ENCODE measurements at regions not wholly inside any gene's neighbourhood (a gene's known extent, or its start where the extent isn't known, plus 50 kb on each side); places are given as distances from the start of the nearest gene placed in this dataset.
"Not testable (repeated sequence)": the region's sequence is repeated elsewhere in the genome, so short reads cannot be mapped to it uniquely, and the experiment has no call there.

DNA sequence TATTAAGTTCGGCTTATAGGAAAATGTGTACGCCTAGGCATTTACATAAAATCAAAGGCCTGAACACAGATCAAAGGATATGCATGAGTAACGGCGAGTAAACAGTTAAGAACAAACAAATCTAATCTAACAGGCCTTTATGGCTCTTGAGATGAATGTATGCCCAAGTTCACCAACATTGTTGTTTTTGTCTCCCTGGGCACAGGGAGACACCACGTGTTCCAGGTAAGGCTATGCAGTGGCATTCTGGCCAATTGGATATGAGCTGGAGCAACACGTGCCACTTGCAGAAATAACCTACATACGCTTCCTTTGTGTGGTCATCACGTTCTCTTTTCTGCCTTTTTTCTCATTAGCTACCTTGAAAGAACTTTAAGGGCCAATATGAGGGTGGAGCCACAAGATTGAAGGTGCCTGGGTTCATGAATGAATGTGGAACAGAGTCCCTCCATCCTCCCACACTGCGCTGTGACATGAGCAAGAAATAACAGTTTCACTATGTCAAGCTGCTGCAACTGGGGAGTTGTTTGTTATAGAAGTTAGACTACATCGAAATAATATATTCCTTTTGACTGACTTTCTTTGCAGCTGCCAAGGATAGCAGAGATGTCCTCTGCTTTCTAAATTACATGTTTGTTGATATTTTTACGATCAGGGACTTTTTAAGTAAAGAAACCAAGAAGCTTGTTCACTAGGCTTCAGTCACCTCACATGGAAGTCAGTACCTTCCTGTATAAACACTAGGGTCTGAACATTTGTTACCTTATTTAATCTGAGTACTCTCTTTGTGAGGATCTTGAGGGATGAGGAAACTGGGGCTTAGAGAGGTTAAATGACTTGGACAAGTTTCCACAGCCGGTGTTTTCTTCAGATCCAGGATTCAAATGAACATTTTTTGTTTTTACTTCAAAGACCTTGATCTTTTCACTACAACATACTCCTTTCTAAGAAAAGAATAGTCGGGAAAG, 427.5 kb upstream of the TBL1XR1 start:
- no peak for DNase-seq (ENCODE audit: low read depth)
- in situ Hi-C loops (cut with HindIII; ENCODE audit: low pct_unique_long_range_greater_than_20kb, low sequenced_read_pairs) = no loop called here

DNA sequence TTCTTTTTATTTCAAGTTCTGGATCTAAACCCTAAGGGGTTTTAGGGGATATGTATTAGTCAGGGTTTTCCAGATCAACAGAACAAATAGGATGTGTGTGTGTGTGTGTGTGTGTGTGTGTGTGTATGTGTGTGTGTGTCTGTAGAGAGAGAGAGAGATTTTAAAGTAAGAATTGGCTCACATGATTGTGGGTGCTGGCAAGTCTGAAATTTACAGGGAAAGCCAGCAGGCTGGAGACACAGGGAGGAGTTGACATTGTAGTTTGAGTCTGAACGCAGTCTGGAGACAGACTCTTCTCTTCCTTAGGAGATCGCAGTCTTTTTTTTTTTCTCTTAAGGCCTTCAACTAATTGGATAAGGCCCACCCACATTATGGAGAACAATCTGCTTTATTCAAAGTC, 428.8 kb upstream of the TBL1XR1 start:
- in situ Hi-C loops (cut with HindIII; ENCODE audit: low pct_unique_long_range_greater_than_20kb, low sequenced_read_pairs) = no loop called here

DNA sequence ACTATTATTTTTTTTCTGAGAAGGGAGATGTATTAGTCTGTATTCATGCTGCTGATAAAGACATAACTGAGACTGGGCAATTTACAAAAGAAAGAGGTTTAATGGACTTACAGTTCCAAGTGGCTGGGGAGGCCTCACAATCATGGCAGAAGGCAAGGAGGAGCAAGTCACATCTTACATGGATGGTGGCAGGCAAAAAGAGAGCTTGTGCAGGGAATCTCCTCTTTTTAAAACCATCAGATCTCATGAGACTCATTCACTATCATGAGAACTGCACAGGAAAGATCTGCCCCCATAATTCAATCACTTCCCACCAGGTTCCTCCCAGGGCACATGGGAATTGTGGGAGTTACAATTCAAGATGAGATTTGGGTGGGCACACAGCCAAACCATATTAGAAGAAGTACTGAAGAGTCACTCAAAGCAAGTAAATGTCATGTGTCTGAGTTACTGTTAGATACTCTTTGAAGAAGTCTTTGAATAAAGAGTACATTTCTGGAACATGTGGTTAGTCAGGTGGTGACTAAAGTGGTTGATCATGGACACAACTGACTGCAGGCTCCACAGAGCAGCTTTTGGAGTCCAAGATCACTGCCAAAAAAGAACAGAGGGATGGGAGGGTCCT, 430.9 kb upstream of the TBL1XR1 start:
- DNase-seq (ENCODE audit: low read depth); in situ Hi-C loops (cut with HindIII; ENCODE audit: low pct_unique_long_range_greater_than_20kb, low sequenced_read_pairs): not testable (repeated sequence)

More for the DNA sequence above, 428.8 kb upstream of the TBL1XR1 start:
- no peak for DNase-seq (ENCODE audit: low read depth)

DNA sequence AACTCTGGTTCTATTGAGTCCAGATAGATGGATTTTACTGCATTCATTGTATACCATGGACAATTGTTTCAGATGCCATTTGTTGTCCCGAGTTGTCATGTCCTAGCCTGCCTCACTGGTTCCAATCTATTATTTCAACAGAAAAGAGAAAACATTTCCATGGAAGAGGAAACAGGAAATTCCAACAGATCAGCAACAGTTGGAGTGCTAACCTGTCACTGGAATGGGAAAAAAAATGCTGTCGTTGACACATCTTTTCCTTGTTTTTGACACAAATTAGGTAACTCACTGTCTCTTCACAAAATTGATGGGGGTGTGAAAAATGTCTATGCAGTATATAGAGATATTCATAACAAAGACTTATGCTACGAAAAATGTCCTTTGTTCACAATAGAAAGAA, 432.0 kb upstream of the TBL1XR1 start:
- in situ Hi-C loops (cut with HindIII; ENCODE audit: low pct_unique_long_range_greater_than_20kb, low sequenced_read_pairs) = no loop called here
- no peak for DNase-seq (ENCODE audit: low read depth)

DNA sequence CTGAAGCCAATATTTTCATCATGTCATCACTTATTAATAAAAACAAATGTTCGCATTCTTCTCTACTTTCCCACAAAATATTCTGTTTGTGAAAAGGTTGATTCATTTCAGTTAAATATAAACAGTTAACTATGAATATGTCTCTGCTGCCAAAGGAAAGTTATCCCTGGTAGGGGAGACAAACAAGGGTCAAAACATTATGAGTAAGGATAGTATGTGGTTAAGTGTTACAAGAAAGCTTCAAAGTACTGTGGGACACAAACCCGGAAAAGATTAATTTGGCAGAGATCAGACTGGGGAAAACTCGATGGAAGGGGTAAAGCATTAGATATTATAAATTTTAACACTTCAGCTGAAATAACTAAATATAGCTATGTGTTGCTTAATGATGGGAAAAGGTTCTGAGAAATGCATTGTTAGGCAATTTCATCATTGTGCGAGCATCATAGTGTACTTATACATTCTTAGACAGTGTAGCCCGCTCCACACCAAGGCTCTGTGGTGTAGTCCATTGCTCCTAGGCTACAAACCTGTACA, 436.5 kb upstream of the TBL1XR1 start:
- in situ Hi-C loops (cut with HindIII; ENCODE audit: low pct_unique_long_range_greater_than_20kb, low sequenced_read_pairs) = no loop called here

DNA sequence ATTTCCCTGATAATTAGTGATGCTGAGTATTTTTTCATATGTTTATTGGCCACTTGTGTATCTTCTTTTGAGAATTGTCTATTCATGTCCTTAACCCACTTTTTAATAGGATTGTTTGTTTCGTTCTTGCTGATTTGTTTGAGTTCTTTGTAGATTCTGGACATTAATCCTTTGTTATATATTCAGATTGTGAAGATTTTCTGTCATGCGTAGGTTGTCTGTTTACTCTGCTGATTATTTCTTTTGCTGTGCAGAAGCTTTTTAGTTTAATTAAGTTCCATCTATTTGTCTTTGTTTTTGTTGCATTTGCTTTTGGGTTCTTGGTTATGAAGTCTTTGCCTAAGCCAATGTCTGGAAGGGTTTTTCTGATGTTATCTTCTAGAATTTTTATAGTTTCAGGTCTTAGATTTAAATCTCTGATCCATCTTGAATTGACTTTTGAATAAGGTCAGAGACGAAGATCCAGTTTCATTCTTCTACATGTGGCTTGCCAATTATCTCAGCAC, 438.4 kb upstream of the TBL1XR1 start:
- DNase-seq (ENCODE audit: low read depth); in situ Hi-C loops (cut with HindIII; ENCODE audit: low pct_unique_long_range_greater_than_20kb, low sequenced_read_pairs): not testable (repeated sequence)

More for the DNA sequence above, 436.5 kb upstream of the TBL1XR1 start:
- DNase-seq (ENCODE audit: low read depth) = peak; percentile 53

DNA sequence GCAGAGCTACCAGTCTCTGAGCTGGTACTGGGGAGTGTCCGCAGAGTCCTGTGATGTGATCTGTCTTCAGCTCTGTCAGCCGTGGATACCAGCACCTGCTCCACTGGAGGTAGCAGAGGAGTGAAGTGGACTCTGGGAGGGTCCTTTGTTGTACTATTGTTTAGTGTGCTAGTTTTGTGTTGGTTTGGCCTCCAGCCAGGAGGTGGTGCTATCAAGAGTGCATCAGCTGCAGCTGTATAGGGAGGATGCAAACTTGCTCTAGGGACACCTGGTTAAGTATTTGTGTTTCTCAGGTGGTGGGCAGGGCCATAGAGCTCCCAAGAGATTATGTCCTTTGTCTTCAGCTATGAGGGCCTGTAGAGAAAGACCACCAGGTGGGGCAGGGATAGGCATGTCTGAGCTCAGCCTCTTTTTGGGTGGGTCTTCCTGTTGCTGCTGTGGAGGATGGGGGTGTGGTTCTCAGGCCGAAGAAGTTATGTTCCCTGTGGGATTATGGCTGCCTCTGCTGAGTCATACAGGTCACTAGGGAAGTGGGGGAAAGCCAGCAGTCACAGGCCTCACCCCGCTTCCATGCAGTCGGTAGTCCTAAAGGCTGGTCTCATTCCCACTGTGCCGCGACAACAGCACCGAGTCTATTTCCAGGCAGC, 443.2 kb upstream of the TBL1XR1 start:
- DNase-seq (ENCODE audit: low read depth) = no peak
- in situ Hi-C loops (cut with HindIII; ENCODE audit: low pct_unique_long_range_greater_than_20kb, low sequenced_read_pairs) = no loop called here

DNA sequence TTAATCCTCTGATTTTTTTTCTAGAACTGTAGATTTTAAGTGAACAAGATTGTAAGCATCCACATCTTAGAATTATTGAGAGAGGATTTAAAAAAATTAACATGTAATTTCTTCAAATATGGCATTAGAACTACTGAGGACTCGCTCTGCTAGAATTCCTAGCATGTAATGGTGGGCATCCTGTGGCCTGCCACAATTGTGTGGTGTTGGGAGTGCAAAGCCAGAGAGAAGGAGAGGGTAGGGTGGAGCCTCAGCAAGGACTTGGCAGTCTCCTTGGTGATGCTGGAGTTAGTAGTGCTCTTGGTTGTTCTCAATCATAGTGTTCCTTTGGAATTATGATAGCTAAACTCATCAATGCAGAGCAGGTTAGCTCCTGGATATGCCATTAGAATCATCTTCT, 443.9 kb upstream of the TBL1XR1 start:
- in situ Hi-C loops (cut with HindIII; ENCODE audit: low pct_unique_long_range_greater_than_20kb, low sequenced_read_pairs) = no loop called here

DNA sequence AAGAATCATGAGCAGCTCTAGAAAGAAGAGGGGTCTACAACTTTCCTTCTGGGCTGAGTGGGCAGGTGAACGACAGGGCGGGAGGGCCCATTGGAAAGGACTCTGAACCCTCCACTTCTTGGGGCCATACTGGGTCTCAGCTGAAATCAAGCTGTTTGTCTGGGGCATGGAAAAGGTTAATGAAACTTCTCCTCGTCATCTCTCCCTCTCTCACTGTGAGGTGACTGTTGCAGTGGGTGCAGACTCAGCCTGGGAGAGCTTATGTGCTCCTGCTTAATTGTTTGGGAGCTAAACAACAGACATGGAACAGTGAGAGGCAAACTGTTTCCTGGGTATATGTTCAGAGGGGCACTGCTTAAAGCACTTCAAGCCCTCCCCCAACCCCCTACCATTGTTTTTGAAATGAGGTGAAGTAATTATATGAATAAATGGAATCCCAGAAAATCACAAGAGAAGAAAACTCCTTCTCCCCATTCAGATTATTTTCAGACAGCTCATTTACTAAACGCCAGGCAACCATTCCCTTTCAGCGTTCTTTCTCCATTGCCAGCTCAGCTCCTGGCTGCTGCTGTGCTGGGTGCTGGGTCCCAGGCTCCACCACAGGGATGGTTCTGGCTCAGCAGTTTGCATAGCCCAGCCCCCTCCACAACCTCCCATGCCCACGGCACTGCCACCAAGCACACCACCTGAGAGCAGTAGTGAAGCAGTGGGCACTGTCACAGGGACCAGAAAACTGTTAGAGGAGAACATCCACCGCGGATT, 444.9 kb upstream of the TBL1XR1 start:
- in situ Hi-C loops (cut with HindIII; ENCODE audit: low pct_unique_long_range_greater_than_20kb, low sequenced_read_pairs) = no loop called here
- DNase-seq (ENCODE audit: low read depth) = no peak

More for the DNA sequence above, 443.9 kb upstream of the TBL1XR1 start:
- DNase-seq (ENCODE audit: low read depth) = no peak

DNA sequence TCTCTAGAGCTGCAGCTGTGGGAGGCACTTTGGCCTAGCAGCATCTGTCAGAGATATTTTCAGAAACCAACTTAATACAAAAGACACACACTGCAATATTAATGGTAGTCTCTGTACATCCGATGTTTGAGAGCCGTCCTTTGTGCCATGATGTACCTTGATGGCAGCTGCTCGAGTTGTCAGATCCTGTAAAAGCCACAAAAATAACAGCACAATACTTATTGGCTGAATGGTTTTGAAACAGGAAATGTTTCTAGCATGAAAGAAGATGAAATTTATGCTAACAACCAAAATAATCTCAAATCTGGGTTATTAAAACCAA, 445.5 kb upstream of the TBL1XR1 start:
- in situ Hi-C loops (cut with HindIII; ENCODE audit: low pct_unique_long_range_greater_than_20kb, low sequenced_read_pairs) = no loop called here
- no peak for DNase-seq (ENCODE audit: low read depth)

DNA sequence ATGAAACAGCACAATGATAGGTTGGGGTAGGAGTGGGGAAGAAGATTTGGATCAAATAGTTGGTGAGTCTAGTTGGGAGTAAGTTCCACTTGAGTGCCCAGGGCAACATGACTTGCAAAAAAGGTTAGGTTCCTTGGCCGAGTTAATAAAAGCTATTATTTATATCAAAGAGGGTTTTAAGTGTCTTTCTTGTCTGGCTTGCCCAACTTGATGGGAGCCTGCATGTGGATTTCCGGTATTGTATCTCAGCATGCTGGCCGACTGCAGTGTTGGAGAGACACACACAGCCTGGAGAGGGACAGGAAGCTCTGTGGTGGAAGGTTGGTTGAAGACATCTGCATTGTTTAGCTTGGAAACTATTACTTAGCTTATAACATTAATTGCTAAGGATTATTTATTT, 449.5 kb upstream of the TBL1XR1 start:
- DNase-seq (ENCODE audit: low read depth) = peak; percentile 19
- in situ Hi-C loops (cut with HindIII; ENCODE audit: low pct_unique_long_range_greater_than_20kb, low sequenced_read_pairs) = no loop called here

DNA sequence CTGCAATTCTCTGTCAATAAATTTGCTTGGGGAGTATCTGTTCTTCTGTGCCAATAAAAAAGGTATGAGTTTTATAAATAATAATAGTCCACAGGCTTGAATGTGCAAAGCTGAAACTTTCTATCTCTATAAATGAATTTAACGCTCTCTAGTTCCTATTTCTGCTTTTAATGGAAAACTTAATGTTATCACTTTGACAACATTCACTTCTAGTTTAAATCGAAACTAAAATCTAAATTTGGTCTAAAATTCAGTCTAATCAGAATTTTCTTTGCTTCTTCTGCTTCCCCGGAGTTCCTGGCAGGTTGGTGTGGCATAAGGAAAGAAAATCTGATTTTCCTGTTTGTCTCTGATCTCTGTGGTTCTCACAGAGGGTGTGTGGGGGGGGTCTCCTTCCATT, 450.1 kb upstream of the TBL1XR1 start:
- in situ Hi-C loops (cut with HindIII; ENCODE audit: low pct_unique_long_range_greater_than_20kb, low sequenced_read_pairs) = no loop called here
- no peak for DNase-seq (ENCODE audit: low read depth)

DNA sequence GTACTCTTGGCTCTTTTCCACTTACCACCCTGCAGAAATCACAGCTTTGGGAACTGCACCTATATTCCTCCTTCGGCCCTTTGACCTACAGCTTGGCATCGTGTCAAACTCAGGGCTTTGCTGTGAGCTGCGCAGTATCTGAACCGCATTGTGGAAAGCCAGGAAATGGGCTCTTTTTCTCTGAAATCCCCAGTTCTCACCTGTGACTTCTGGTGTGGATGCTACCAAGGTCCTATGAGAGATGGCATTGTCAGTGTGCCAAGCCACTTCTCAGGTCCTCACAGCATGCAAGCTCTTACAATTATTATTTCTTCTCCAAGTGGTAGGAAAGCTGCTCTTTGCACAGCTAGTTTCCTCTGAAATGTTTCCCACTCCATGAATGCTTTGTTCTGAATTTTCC, 450.6 kb upstream of the TBL1XR1 start:
- DNase-seq (ENCODE audit: low read depth) = no peak
- in situ Hi-C loops (cut with HindIII; ENCODE audit: low pct_unique_long_range_greater_than_20kb, low sequenced_read_pairs) = no loop called here

DNA sequence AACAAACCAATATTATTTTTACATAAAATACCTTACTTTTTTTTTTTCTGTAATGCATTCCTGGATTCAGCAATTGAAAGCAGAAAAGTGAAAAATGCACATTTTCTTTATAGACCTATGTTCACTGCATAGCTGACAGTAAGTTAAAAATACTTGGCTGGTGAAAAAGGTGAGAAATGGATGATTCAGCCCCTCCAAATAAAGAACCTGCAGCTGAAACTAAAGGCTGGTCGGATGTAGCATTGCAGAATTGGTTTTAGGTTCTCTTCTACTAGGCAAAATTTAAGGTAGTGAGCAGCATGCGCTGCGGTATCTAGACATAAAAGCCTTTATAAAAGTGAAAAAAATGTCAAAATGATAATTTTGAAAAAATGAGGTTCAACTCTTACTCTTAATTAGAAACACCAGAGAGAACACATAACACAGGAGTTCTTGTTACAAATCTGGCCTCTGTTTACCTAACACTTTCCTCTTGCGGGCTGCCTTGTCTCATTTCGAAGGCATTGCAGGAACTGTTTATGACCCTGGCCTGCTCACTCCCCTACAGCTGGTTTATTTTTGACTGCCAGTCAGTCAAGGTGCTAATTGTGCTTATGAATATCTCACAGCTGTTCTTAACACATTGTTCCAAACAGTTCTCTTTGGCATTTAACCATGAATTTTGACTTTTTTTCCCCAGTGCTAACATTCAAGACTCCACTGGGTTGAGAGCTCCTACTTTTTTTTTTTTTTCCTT, 455.4 kb upstream of the TBL1XR1 start:
- DNase-seq (ENCODE audit: low read depth) = no peak
- in situ Hi-C loops (cut with HindIII; ENCODE audit: low pct_unique_long_range_greater_than_20kb, low sequenced_read_pairs) = no loop called here

DNA sequence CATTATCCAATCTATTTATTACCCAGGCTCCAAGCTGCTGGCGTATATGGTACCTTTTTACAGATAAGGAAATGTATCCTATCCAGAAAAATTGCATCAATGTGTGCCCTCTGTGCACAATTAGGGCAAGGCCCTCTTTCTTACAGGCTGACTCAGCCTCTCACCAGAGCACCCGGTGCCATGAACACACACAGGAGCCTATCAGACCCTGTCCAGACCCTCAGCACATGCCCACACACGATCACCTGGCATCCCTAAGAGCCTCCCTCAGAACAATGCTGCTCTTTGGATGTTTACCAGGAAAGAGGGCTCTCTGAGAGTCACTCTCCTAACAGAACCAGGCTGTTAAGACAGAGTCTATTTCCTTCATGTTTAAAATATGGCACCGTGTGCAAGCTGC, 460.0 kb upstream of the TBL1XR1 start:
- no peak for DNase-seq (ENCODE audit: low read depth)
- in situ Hi-C loops (cut with HindIII; ENCODE audit: low pct_unique_long_range_greater_than_20kb, low sequenced_read_pairs) = no loop called here

DNA sequence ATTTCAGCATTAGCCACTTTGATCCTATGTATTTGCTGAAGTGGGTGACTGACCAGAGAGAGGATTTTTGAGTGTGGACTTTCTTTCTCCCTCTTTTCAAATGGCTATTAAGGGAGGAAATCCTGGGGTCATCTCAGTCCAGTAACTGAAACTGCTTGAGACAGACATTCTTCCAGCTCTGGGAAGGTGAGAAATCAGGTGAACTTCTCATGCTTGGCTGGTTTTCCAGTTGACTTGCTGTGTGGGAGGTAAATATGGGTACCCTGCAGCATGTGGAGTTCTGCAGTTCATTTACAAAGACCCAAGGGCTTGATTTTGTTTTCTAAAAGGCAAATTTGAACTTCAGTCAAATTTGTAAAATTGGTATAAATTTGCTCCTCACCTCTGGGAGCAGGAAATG, 461.1 kb upstream of the TBL1XR1 start:
- in situ Hi-C loops (cut with HindIII; ENCODE audit: low pct_unique_long_range_greater_than_20kb, low sequenced_read_pairs) = no loop called here

DNA sequence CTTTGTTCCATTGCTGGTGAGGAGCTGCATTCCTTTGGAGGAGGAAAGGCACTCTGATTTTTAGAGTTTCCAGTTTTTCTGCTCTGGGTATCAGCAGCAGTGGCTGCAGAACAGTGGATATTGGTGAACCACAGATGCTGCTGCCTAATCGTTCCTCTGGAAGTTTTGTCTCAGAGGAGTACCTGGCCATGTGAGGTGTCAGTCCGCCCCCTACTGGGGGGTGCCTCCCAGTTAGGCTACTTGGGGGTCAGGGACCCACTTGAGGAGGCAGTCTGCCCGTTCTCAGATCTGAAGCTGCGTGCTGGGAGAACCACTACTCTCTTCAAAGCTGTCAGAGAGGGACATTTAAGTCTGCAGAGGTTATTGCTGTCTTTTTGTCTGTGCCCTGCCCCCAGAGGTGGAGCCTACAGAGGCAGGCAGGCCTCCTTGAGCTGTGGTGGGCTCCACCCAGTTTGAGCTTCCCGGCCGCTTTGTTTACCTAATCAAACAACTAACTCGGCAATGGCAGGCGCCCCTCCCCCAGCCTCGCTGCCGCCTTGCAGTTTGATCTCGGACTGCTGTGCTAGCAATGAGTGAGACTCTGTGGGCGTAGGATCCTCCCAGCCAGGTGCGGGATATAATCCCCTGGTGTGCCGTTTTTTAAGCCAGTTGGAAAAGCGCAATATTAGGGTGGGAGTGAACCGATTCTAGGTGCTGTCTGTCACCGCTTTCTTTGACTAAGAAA, 467.3 kb upstream of the TBL1XR1 start:
- peak; percentile 46 for DNase-seq (ENCODE audit: low read depth)
- in situ Hi-C loops (cut with HindIII; ENCODE audit: low pct_unique_long_range_greater_than_20kb, low sequenced_read_pairs) = not testable (repeated sequence)

More for the DNA sequence above, 461.1 kb upstream of the TBL1XR1 start:
- DNase-seq (ENCODE audit: low read depth) = peak; percentile 41

Data from Caki2 (cell line).